Neural progenitor cell (in vitro differentiated cells): ENCODE measurements at regions not wholly inside any gene's neighbourhood (a gene's known extent, or its start where the extent isn't known, plus 50 kb on each side); places are given as distances from the start of the nearest gene placed in this dataset.
"Not testable (repeated sequence)": the region's sequence is repeated elsewhere in the genome, so short reads cannot be mapped to it uniquely, and the experiment has no call there.

Source experiments
- DNase-seq: peaks from one replicate; pipeline ENCODE4 v3.0.0-alpha.2; 2016; ENCODE audit warnings: low spot score
- H2AFZ ChIP-seq: fragments of 200-600 bp; sonication (generic); replicated peaks from 2 replicates; pipeline ENCODE4 v1.6.1; 2016; ENCODE audit warnings: antibody characterized with exemption
- H3F3A ChIP-seq: fragments of 200-600 bp; sonication (generic); 2 replicates; pipeline ENCODE4 v1.6.1; 2016; ENCODE audit warnings: antibody characterized with exemption, low read depth
- H3K27ac ChIP-seq: fragments of 200-600 bp; sonication (generic); 2 replicates; pipeline ENCODE4 v1.5.1; 2016; ENCODE audit warnings: mild to moderate bottlenecking
- H3K27me3 ChIP-seq: fragments of 200-600 bp; sonication (generic); 2 replicates; pipeline ENCODE4 v1.6.1; 2016; ENCODE audit warnings: mild to moderate bottlenecking, moderate library complexity
- H3K36me3 ChIP-seq: fragments of 200-600 bp; sonication (generic); 2 replicates; pipeline ENCODE4 v1.5.1; 2016
- H3K4me1 ChIP-seq: fragments of 200-600 bp; sonication (generic); 2 replicates; pipeline ENCODE4 v1.6.1; 2016; ENCODE audit warnings: mixed run types
- H3K4me2 ChIP-seq: fragments of 200-600 bp; sonication (generic); 2 replicates; pipeline ENCODE4 v1.6.1; 2016
- H3K4me3 ChIP-seq: fragments of 200-600 bp; sonication (generic); 2 replicates; pipeline ENCODE4 v1.5.1; 2016
- H3K79me2 ChIP-seq: fragments of 200-600 bp; sonication (generic); 2 replicates; pipeline ENCODE4 v1.6.1; 2016; ENCODE audit warnings: low read depth
- H3K9ac ChIP-seq: fragments of 200-600 bp; sonication (generic); 2 replicates; pipeline ENCODE4 v1.6.1; 2016
- H3K9me3 ChIP-seq: fragments of 200-600 bp; sonication (generic); 2 replicates; pipeline ENCODE4 v1.5.1; 2016; ENCODE audit warnings: low read depth
- H4K20me1 ChIP-seq: fragments of 200-600 bp; sonication (generic); 2 replicates; pipeline ENCODE4 v1.6.1; 2016; ENCODE audit warnings: low read depth
- H3K27ac Mint-ChIP-seq: 3 replicates; pipeline ENCODE4 v1.8.0; 2021; ENCODE audit warnings: mixed read lengths
- H3K27me3 Mint-ChIP-seq: 2 replicates; pipeline ENCODE4 v1.8.0; 2022; ENCODE audit warnings: low read depth, mild to moderate bottlenecking, inconsistent platforms, moderate library complexity, mixed read lengths; ENCODE audit not compliant: insufficient read depth
- H3K36me3 Mint-ChIP-seq: 3 replicates; pipeline ENCODE4 v1.8.0; 2021; ENCODE audit warnings: mixed read lengths
- H3K4me1 Mint-ChIP-seq: 3 replicates; pipeline ENCODE4 v1.8.0; 2021; ENCODE audit warnings: mixed read lengths
- H3K4me3 Mint-ChIP-seq: 3 replicates; pipeline ENCODE4 v1.8.0; 2021; ENCODE audit warnings: mild to moderate bottlenecking, moderate library complexity, mixed read lengths
- H3K9me3 Mint-ChIP-seq: 3 replicates; pipeline ENCODE4 v1.8.0; 2020; ENCODE audit warnings: mixed read lengths
- CTCF ChIP-seq: fragments of 200-600 bp; sonication (generic); IDR thresholded peaks from 2 replicates; pipeline ENCODE4 v1.5.1; 2017; ENCODE audit warnings: antibody characterized with exemption, mild to moderate bottlenecking
- EZH2 ChIP-seq: fragments of 200-600 bp; sonication (generic); IDR thresholded peaks from 2 replicates; pipeline ENCODE4 v1.6.1; 2017; ENCODE audit warnings: antibody characterized with exemption, mild to moderate bottlenecking, moderate library complexity
- EZH2phosphoT487 ChIP-seq: fragments of 200-600 bp; sonication (generic); IDR thresholded peaks from 2 replicates; pipeline ENCODE4 v1.6.1; 2017; ENCODE audit warnings: antibody characterized with exemption

GRCh38 chr9:108033976-108034964 is 544.7 kb upstream of the KLF4 start:
- Histone ChIP-seq H3K4me1 (no peaks in the 10 kb centered on the region), H3K9ac (no peak overlapping the region), H3K27ac (no peak overlapping the region), H3K4me2 (no peak overlapping the region), H3K27me3 (no peaks in the 10 kb centered on the region), H3K4me3 (no peak overlapping the region), H2AFZ (no peak overlapping the region), H4K20me1 (no peaks in the 10 kb centered on the region), H3K9me3 (no peaks in the 10 kb centered on the region), H3F3A (no peaks in the 10 kb centered on the region), H3K79me2 (no peaks in the 10 kb centered on the region), H3K36me3 (no peaks in the 10 kb centered on the region)
- TF ChIP-seq CTCF (no peak), EZH2phosphoT487 (no peak), EZH2 (no peak)
- H3K36me3 Mint-ChIP-seq: peaks cover 4% of the 10 kb centered on the region
- peaks cover 23% of the 10 kb centered on the region for H3K9me3 Mint-ChIP-seq
- H3K27ac Mint-ChIP-seq: no peak overlapping the region
- no peak for DNase-seq
- H3K4me3 Mint-ChIP-seq: no peak overlapping the region
- peaks cover 8% of the 10 kb centered on the region for H3K27me3 Mint-ChIP-seq
- H3K4me1 Mint-ChIP-seq: no peaks in the 10 kb centered on the region

GRCh38 chr9:108032079-108032478 is 542.5 kb upstream of the KLF4 start:
- H3K27me3 Mint-ChIP-seq, H3K27ac Mint-ChIP-seq, H3K36me3 ChIP-seq, H3K4me2 ChIP-seq, H3K9ac ChIP-seq, H3K9me3 ChIP-seq, H3K4me1 ChIP-seq, H3K27ac ChIP-seq, H2AFZ ChIP-seq, H3K4me1 Mint-ChIP-seq, H3K36me3 Mint-ChIP-seq, H3K4me3 ChIP-seq, DNase-seq, H4K20me1 ChIP-seq, H3K79me2 ChIP-seq, H3K4me3 Mint-ChIP-seq, H3K27me3 ChIP-seq, H3F3A ChIP-seq: not testable (repeated sequence)
- peaks cover 27% of the 10 kb centered on the region for H3K9me3 Mint-ChIP-seq

- not testable (repeated sequence) for H4K20me1 ChIP-seq, H3K79me2 ChIP-seq, H3K4me1 Mint-ChIP-seq, H3F3A ChIP-seq, H3K4me3 ChIP-seq, H3K36me3 Mint-ChIP-seq, H3K27me3 ChIP-seq, H3K4me1 ChIP-seq, H3K4me2 ChIP-seq, DNase-seq, H3K9me3 ChIP-seq, H3K27ac ChIP-seq, H3K36me3 ChIP-seq, H3K27ac Mint-ChIP-seq, H3K4me3 Mint-ChIP-seq, H3K9ac ChIP-seq, H2AFZ ChIP-seq, H3K27me3 Mint-ChIP-seq
- H3K9me3 Mint-ChIP-seq: peaks cover 27% of the 10 kb centered on the region
Measured at GRCh38 chr9:108031221-108031620, 541.7 kb upstream of the KLF4 start.

GRCh38 chr9:108026718-108027117 is 537.1 kb upstream of the KLF4 start:
- not testable (repeated sequence) for H3K4me3 Mint-ChIP-seq, H4K20me1 ChIP-seq, H3K36me3 Mint-ChIP-seq, H3K27ac ChIP-seq, H3K27me3 ChIP-seq, H3F3A ChIP-seq, H3K9ac ChIP-seq, H3K27me3 Mint-ChIP-seq, H3K4me3 ChIP-seq, DNase-seq, H3K4me1 Mint-ChIP-seq, H2AFZ ChIP-seq, H3K4me2 ChIP-seq, H3K79me2 ChIP-seq, H3K36me3 ChIP-seq, H3K4me1 ChIP-seq, H3K9me3 ChIP-seq, H3K27ac Mint-ChIP-seq
- peaks cover 15% of the 10 kb centered on the region for H3K9me3 Mint-ChIP-seq

- no peak overlapping the region for H3K4me3 ChIP-seq
- no peaks in the 10 kb centered on the region for H3K27me3 Mint-ChIP-seq
- H3K36me3 ChIP-seq: no peaks in the 10 kb centered on the region
- H3K27ac Mint-ChIP-seq: no peak overlapping the region
- no peaks in the 10 kb centered on the region for H3F3A ChIP-seq
- DNase-seq: no peak
- no peak for TF ChIP-seq EZH2
- TF ChIP-seq EZH2phosphoT487: no peak
- no peak for TF ChIP-seq CTCF
- H3K36me3 Mint-ChIP-seq: no peaks in the 10 kb centered on the region
- H3K27me3 ChIP-seq: no peaks in the 10 kb centered on the region
- H4K20me1 ChIP-seq: no peaks in the 10 kb centered on the region
- no peak overlapping the region for H3K4me3 Mint-ChIP-seq
- H3K9me3 ChIP-seq: no peaks in the 10 kb centered on the region
- peaks cover 4% of the 10 kb centered on the region for H3K4me1 Mint-ChIP-seq
- H3K27ac ChIP-seq: no peak overlapping the region
- no peak overlapping the region for H3K9ac ChIP-seq
- peaks cover 6% of the 10 kb centered on the region for H3K9me3 Mint-ChIP-seq
- H3K4me1 ChIP-seq: no peaks in the 10 kb centered on the region
- H3K4me2 ChIP-seq: no peak overlapping the region
- H3K79me2 ChIP-seq: no peaks in the 10 kb centered on the region
- H2AFZ ChIP-seq: no peak overlapping the region
Measured at GRCh38 chr9:108024604-108025003, 535.0 kb upstream of the KLF4 start.
